Astrocyte (in vitro differentiated cells and primary cell): ENCODE measurements at regions not wholly inside any gene's neighbourhood (a gene's known extent, or its start where the extent isn't known, plus 50 kb on each side); places are given as distances from the start of the nearest gene placed in this dataset.

Source experiments
- DNase-seq: peaks from one replicate; pipeline ENCODE4 v3.0.0-alpha.2; 2010; ENCODE audit warnings: low read depth
- FAIRE-seq: peaks from 2 replicates; lab custom pipeline; 2011; peaks lifted over from hg19 to GRCh38; lab: Jason Lieb, UNC
- H2AFZ ChIP-seq: 2 replicates; pipeline ENCODE4 v1.6.0; 2012; ENCODE audit warnings: low read depth, low read length, inconsistent platforms
- H3K27ac ChIP-seq: 2 replicates; pipeline ENCODE4 v1.5.1; 2011; ENCODE audit warnings: low read depth, low read length, inconsistent platforms
- H3K27me3 ChIP-seq: 2 replicates; pipeline ENCODE4 v1.6.0; 2011; ENCODE audit warnings: low read length, inconsistent platforms; ENCODE audit not compliant: insufficient read depth
- H3K36me3 ChIP-seq: 2 replicates; pipeline ENCODE4 v1.5.1; 2011; ENCODE audit warnings: low read length, inconsistent platforms; ENCODE audit not compliant: insufficient read depth
- H3K4me1 ChIP-seq: 2 replicates; pipeline ENCODE4 v1.5.1; 2011; ENCODE audit warnings: low read length, inconsistent platforms; ENCODE audit not compliant: insufficient read depth
- H3K4me2 ChIP-seq: 2 replicates; pipeline ENCODE4 v1.6.0; 2012; ENCODE audit warnings: low read length, inconsistent platforms
- H3K4me3 ChIP-seq: 2 replicates; pipeline ENCODE4 v1.5.1; 2011; ENCODE audit warnings: low read depth, mild to moderate bottlenecking, low read length, inconsistent platforms; ENCODE audit not compliant: insufficient read depth
- H3K79me2 ChIP-seq: 2 replicates; pipeline ENCODE4 v1.6.0; 2012; ENCODE audit warnings: mild to moderate bottlenecking, low read length, inconsistent platforms; ENCODE audit not compliant: insufficient read depth
- H3K9ac ChIP-seq: 2 replicates; pipeline ENCODE4 v1.6.0; 2012; ENCODE audit warnings: mild to moderate bottlenecking, low read length, inconsistent platforms
- H3K9me3 ChIP-seq: 2 replicates; pipeline ENCODE4 v1.5.1; 2012; ENCODE audit warnings: low read depth, mild to moderate bottlenecking, low read length, inconsistent platforms; ENCODE audit not compliant: insufficient read depth
- H4K20me1 ChIP-seq: 2 replicates; pipeline ENCODE4 v1.6.0; 2012; ENCODE audit warnings: low read length, inconsistent platforms; ENCODE audit not compliant: insufficient read depth
- H3K27ac Mint-ChIP-seq: one replicate; pipeline ENCODE4 v1.8.0; 2021; ENCODE audit warnings: mild to moderate bottlenecking, mixed read lengths; ENCODE audit not compliant: unreplicated experiment
- H3K27me3 Mint-ChIP-seq: one replicate; pipeline ENCODE4 v1.8.0; 2021; ENCODE audit warnings: low read depth, mixed read lengths; ENCODE audit not compliant: unreplicated experiment
- H3K36me3 Mint-ChIP-seq: one replicate; pipeline ENCODE4 v1.8.0; 2021; ENCODE audit warnings: low read depth, mixed read lengths; ENCODE audit not compliant: unreplicated experiment
- H3K4me1 Mint-ChIP-seq: one replicate; pipeline ENCODE4 v1.8.0; 2021; ENCODE audit warnings: low read depth, mixed read lengths; ENCODE audit not compliant: unreplicated experiment
- H3K4me3 Mint-ChIP-seq: one replicate; pipeline ENCODE4 v1.8.0; 2021; ENCODE audit warnings: mild to moderate bottlenecking, moderate library complexity, mixed read lengths; ENCODE audit not compliant: unreplicated experiment
- H3K9me3 Mint-ChIP-seq: one replicate; pipeline ENCODE4 v1.8.0; 2021; ENCODE audit warnings: mild to moderate bottlenecking, mixed read lengths; ENCODE audit not compliant: unreplicated experiment
- CTCF ChIP-seq: IDR thresholded peaks from 2 replicates; pipeline ENCODE4 v1.5.1; 2011; ENCODE audit warnings: low read depth, mild to moderate bottlenecking, inconsistent platforms, low read length, moderate library complexity; ENCODE audit not compliant: insufficient read depth
- EZH2 ChIP-seq: IDR thresholded peaks from 2 replicates; pipeline ENCODE4 v1.6.1; 2012; ENCODE audit warnings: mild to moderate bottlenecking, low read length, inconsistent platforms; ENCODE audit not compliant: insufficient read depth

DNA sequence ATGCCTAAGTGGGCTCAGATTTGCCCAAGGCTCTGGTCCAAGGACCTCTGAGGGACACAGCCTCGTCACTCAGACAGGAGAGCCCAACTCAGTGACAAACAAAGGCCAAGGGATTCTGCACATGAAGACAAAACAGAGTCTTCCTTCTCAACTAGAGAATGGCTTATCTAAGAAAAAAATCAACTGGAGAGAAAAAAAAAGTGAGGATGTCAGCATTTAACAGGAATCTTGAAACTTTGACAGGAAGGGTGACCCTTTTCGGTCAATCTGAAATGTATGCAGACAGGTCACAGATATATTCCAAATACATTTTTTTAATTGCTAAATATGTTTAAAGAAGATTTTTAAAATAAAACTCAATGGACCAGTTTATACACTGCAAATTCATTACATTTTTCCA, 154.5 kb downstream of the ETS2 start:
- Mint-ChIP-seq H3K27ac (no peak overlapping the region), H3K36me3 (peaks cover 2% of the 10 kb centered on the region), H3K27me3 (peaks cover under 1% of the 10 kb centered on the region), H3K4me3 (no peak overlapping the region), H3K4me1 (peaks cover 38% of the 10 kb centered on the region), H3K9me3 (peaks cover 15% of the 10 kb centered on the region)
- H3K4me3 ChIP-seq = no peak overlapping the region
- H3K4me1 ChIP-seq = peaks cover 30% of the 10 kb centered on the region
- H3K36me3 ChIP-seq = no peaks in the 10 kb centered on the region
- H2AFZ ChIP-seq = no peak overlapping the region
- no peak overlapping the region for H3K9ac ChIP-seq
- DNase-seq (no peak), FAIRE-seq (no peak)
- H4K20me1 ChIP-seq = no peaks in the 10 kb centered on the region
- H3K4me2 ChIP-seq = no peak overlapping the region
- H3K79me2 ChIP-seq = no peaks in the 10 kb centered on the region
- no peaks in the 10 kb centered on the region for H3K27me3 ChIP-seq
- H3K9me3 ChIP-seq = peaks cover 4% of the 10 kb centered on the region
- no peak overlapping the region for H3K27ac ChIP-seq
- TF ChIP-seq EZH2 (no peak), CTCF (no peak)

DNA sequence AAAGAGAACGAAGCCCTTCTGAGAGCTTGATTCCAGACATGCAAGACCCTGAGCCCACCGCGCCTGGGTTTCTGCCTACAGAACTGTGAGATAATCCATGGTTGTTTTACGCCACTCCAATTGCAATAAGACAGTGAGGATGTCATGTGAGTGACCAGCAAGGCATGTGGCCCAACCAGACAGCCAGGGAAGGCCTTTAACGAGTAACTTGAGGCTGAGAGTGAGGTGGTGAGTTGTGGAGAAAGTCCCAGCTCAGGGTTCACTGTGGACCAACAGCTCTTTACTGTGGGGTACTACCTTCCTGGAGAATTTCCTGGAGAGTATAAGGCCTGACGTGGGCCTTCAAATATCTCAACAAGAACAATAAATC, 153.9 kb downstream of the ETS2 start:
- Mint-ChIP-seq H3K4me3 (no peak overlapping the region), H3K4me1 (peaks cover 33% of the 10 kb centered on the region), H3K9me3 (peaks cover 15% of the 10 kb centered on the region), H3K27ac (no peak overlapping the region), H3K36me3 (peaks cover 2% of the 10 kb centered on the region), H3K27me3 (peaks cover 3% of the 10 kb centered on the region)
- Histone ChIP-seq H4K20me1 (no peaks in the 10 kb centered on the region), H3K4me3 (no peak overlapping the region), H2AFZ (no peak overlapping the region), H3K27ac (no peak overlapping the region), H3K9ac (no peak overlapping the region), H3K27me3 (no peaks in the 10 kb centered on the region), H3K36me3 (no peaks in the 10 kb centered on the region), H3K9me3 (peaks cover 4% of the 10 kb centered on the region), H3K4me2 (no peak overlapping the region), H3K4me1 (peaks cover 30% of the 10 kb centered on the region), H3K79me2 (no peaks in the 10 kb centered on the region)
- DNase-seq (no peak), FAIRE-seq (no peak)
- no peak for TF ChIP-seq CTCF
- no peak for TF ChIP-seq EZH2

DNA sequence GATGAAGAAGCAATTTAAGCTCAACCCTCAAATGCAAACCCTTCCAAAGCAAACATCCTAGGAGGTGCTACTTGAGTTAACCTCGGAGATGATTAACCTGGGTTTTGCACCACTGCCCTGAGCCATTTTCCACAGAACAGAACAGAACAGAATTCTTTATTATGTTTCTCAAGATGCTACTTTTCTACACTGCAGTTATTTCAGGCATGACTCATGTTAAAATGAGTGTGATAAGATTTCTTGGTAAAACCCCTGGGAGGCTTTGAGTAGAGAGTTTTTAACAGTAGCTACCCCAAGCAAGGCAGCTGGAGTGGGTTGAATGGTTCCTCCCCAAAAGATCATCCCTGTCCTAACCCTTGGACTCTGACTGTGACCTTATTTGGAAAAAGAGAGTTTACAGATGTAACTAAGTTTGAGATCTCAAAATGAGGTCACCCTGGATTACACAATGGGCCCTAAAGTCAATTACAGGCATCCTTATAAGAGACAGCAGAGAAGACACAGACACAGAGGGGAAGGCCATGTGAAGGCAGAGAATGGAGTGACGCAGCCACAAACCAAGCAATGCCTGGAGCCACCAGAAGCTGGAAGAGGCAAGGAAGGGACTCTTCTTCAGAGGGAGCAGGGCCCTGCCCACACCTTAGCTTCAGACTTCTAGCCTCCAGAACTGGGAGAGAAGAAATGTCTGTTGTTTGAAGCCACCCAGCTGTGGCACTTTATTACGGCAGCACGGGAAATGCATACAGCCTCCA, 153.4 kb downstream of the ETS2 start:
- H2AFZ ChIP-seq = no peak overlapping the region
- H3K27me3 Mint-ChIP-seq = peaks cover 3% of the 10 kb centered on the region
- peak overlapping the region; percentile 82 for H3K27ac Mint-ChIP-seq
- peak overlapping the region; percentile 21 for H3K4me2 ChIP-seq
- H3K79me2 ChIP-seq = no peaks in the 10 kb centered on the region
- H3K27ac ChIP-seq = no peak overlapping the region
- H3K36me3 Mint-ChIP-seq = no peaks in the 10 kb centered on the region
- H3K4me1 ChIP-seq = peaks cover 30% of the 10 kb centered on the region
- H4K20me1 ChIP-seq = no peaks in the 10 kb centered on the region
- no peak overlapping the region for H3K9ac ChIP-seq
- H3K4me3 Mint-ChIP-seq = peak overlapping the region; percentile 29
- H3K4me3 ChIP-seq = no peak overlapping the region
- peaks cover 15% of the 10 kb centered on the region for H3K9me3 Mint-ChIP-seq
- peaks cover 4% of the 10 kb centered on the region for H3K9me3 ChIP-seq
- H3K36me3 ChIP-seq = no peaks in the 10 kb centered on the region
- no peak for TF ChIP-seq EZH2
- TF ChIP-seq CTCF = no peak
- FAIRE-seq (peak; percentile 32), DNase-seq (peak; percentile 55)
- H3K27me3 ChIP-seq = no peaks in the 10 kb centered on the region
- H3K4me1 Mint-ChIP-seq = peaks cover 30% of the 10 kb centered on the region
